ENCODE measurements at regions not wholly inside any gene's neighbourhood (a gene's known extent, or its start where the extent isn't known, plus 50 kb on each side); places are given as distances from the start of the nearest gene placed in this dataset.

- CTCF ChIA-PET: no interaction called here
- TF ChIP-seq ZFHX2 (tag by site-specific recombination; conservative IDR thresholded peaks at IDR 0.05) (no peak), KLF16 (tag by site-specific recombination; IDR thresholded peaks at IDR 0.05) (no peak), YY1 (tag by site-specific recombination; IDR thresholded peaks at IDR 0.05) (no peak), ZNF341 (tag by site-specific recombination; IDR thresholded peaks at IDR 0.05; ENCODE audit: low read depth) (no peak), ZNF2 (tag by site-specific recombination; IDR thresholded peaks at IDR 0.05) (no peak), HOXD13 (CRISPR knock-in tag; IDR thresholded peaks at IDR 0.05; ENCODE audit: borderline replicate concordance) (no peak)
- Histone ChIP-seq H3K27ac (ENCODE audit: extremely low read depth, low read depth, low read length) (no peak overlapping the region), H3K9me3 (ENCODE audit: control insufficient read depth, insufficient read depth, low read depth, low read length) (no peaks in the 10 kb centered on the region), H3K36me3 (ENCODE audit: control insufficient read depth in 2 of 2, insufficient read depth in 1 of 2, low read length in 2 of 2) (no peaks in the 10 kb centered on the region), H3K4me3 (ENCODE audit: low read depth, low read length) (no peak overlapping the region), H3K4me1 (ENCODE audit: control insufficient read depth, insufficient read depth, low read length) (no peaks in the 10 kb centered on the region)
- POLR2A ChIA-PET: no interaction called here
These were observed 181.1 kb downstream of the SLC15A5 start for GRCh38 chr12:16096273-16096849.

GRCh38 chr12:16095531-16096110 is 181.9 kb downstream of the SLC15A5 start:
- TF ChIP-seq ZNF324 (tag by site-specific recombination; IDR thresholded peaks at IDR 0.05) (no peak), ZNF311 (tag by site-specific recombination; IDR thresholded peaks at IDR 0.05; ENCODE audit: borderline replicate concordance) (no peak), ZNF544 (tag by site-specific recombination; IDR thresholded peaks at IDR 0.05) (no peak)
- Histone ChIP-seq H3K36me3 (ENCODE audit: control insufficient read depth in 2 of 2, insufficient read depth in 1 of 2, low read length in 2 of 2) (no peaks in the 10 kb centered on the region), H3K4me1 (ENCODE audit: control insufficient read depth, insufficient read depth, low read length) (no peaks in the 10 kb centered on the region), H3K9me3 (ENCODE audit: control insufficient read depth, insufficient read depth, low read depth, low read length) (no peaks in the 10 kb centered on the region), H3K27ac (ENCODE audit: extremely low read depth, low read depth, low read length) (no peak overlapping the region), H3K4me3 (ENCODE audit: low read depth, low read length) (no peak overlapping the region)
- CTCF ChIA-PET: no interaction called here
- POLR2A ChIA-PET: no interaction called here

GRCh38 chr12:16094437-16094836 is 183.0 kb downstream of the SLC15A5 start:
- no peaks in the 10 kb centered on the region for H3K36me3 ChIP-seq (ENCODE audit: control insufficient read depth in 2 of 2, insufficient read depth in 1 of 2, low read length in 2 of 2)
- H3K9me3 ChIP-seq (ENCODE audit: control insufficient read depth, insufficient read depth, low read depth, low read length): no peaks in the 10 kb centered on the region
- TF ChIP-seq ZNF791 (tag by site-specific recombination; IDR thresholded peaks at IDR 0.05): no peak
- no peak overlapping the region for H3K4me3 ChIP-seq (ENCODE audit: low read depth, low read length)
- ChIA-PET CTCF (interaction anchor here (0.9 kb wide), 1 partner anchor 18 kb away, joined by 5 read pairs; no protein-coding TSS in a partner anchor), POLR2A (no interaction called here)
- no peak overlapping the region for H3K27ac ChIP-seq (ENCODE audit: extremely low read depth, low read depth, low read length)
- no peaks in the 10 kb centered on the region for H3K4me1 ChIP-seq (ENCODE audit: control insufficient read depth, insufficient read depth, low read length)

DNA sequence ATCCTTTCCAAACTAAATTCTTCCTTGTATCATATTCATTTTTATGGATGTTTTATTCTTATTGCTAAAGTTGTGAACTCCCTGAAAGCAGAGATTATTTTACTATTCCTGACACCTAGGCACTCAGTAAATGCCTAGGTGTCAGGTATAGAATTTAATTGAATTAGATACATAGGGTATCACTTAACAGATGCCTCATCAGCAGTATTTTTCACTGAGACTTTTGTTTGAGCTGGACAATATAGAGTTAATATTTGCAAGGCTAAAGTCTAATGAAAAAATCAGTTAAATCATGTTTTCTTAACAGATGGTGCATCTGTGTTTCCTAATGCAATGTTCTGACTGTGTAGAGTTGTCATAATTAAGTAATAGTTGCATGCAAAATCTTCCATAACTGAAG is 182.7 kb downstream of the DERA start:
- Histone ChIP-seq H3K9me3 (ENCODE audit: control insufficient read depth, insufficient read depth, low read depth, low read length) (no peaks in the 10 kb centered on the region), H3K27ac (ENCODE audit: extremely low read depth, low read depth, low read length) (no peak overlapping the region), H3K36me3 (ENCODE audit: control insufficient read depth in 2 of 2, insufficient read depth in 1 of 2, low read length in 2 of 2) (no peaks in the 10 kb centered on the region), H3K4me1 (ENCODE audit: control insufficient read depth, insufficient read depth, low read length) (no peaks in the 10 kb centered on the region), H3K4me3 (ENCODE audit: low read depth, low read length) (no peak overlapping the region)
- no peak for TF ChIP-seq ZNF48 (tag by site-specific recombination; IDR thresholded peaks at IDR 0.05)
- no peak for TF ChIP-seq ZNF621 (tag by site-specific recombination; IDR thresholded peaks at IDR 0.05)
- TF ChIP-seq ZNF292 (tag by site-specific recombination; IDR thresholded peaks at IDR 0.05; ENCODE audit: borderline replicate concordance, low read depth): no peak
- TF ChIP-seq ZNF2 (tag by site-specific recombination; IDR thresholded peaks at IDR 0.05): no peak
- TF ChIP-seq GLI4 (tag by site-specific recombination; IDR thresholded peaks at IDR 0.05): no peak
- CTCF ChIA-PET: no interaction called here
- POLR2A ChIA-PET: no interaction called here

- H3K4me3 ChIP-seq (ENCODE audit: low read depth, low read length): no peak overlapping the region
- ChIA-PET POLR2A (no interaction called here), CTCF (no interaction called here)
- H3K27ac ChIP-seq (ENCODE audit: extremely low read depth, low read depth, low read length): no peak overlapping the region
- H3K36me3 ChIP-seq (ENCODE audit: control insufficient read depth in 2 of 2, insufficient read depth in 1 of 2, low read length in 2 of 2): no peaks in the 10 kb centered on the region
- no peaks in the 10 kb centered on the region for H3K9me3 ChIP-seq (ENCODE audit: control insufficient read depth, insufficient read depth, low read depth, low read length)
- TF ChIP-seq ZNF660 (tag by site-specific recombination; IDR thresholded peaks at IDR 0.05) (no peak), ZNF529 (tag by site-specific recombination; IDR thresholded peaks at IDR 0.05; ENCODE audit: insufficient replicate concordance) (no peak)
- TF ChIP-seq, protein P1, sequence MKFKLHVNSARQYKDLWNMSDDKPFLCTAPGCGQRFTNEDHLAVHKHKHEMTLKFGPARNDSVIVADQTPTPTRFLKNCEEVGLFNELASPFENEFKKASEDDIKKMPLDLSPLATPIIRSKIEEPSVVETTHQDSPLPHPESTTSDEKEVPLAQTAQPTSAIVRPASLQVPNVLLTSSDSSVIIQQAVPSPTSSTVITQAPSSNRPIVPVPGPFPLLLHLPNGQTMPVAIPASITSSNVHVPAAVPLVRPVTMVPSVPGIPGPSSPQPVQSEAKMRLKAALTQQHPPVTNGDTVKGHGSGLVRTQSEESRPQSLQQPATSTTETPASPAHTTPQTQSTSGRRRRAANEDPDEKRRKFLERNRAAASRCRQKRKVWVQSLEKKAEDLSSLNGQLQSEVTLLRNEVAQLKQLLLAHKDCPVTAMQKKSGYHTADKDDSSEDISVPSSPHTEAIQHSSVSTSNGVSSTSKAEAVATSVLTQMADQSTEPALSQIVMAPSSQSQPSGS (tag by site-specific recombination; IDR thresholded peaks at IDR 0.05; ENCODE audit: low read depth): peak; percentile 87
- TF ChIP-seq, protein P2, sequence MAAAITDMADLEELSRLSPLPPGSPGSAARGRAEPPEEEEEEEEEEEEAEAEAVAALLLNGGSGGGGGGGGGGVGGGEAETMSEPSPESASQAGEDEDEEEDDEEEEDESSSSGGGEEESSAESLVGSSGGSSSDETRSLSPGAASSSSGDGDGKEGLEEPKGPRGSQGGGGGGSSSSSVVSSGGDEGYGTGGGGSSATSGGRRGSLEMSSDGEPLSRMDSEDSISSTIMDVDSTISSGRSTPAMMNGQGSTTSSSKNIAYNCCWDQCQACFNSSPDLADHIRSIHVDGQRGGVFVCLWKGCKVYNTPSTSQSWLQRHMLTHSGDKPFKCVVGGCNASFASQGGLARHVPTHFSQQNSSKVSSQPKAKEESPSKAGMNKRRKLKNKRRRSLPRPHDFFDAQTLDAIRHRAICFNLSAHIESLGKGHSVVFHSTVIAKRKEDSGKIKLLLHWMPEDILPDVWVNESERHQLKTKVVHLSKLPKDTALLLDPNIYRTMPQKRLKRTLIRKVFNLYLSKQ (tag by site-specific recombination; IDR thresholded peaks at IDR 0.05; ENCODE audit: borderline replicate concordance): no peak
- no peaks in the 10 kb centered on the region for H3K4me1 ChIP-seq (ENCODE audit: control insufficient read depth, insufficient read depth, low read length)
These were observed 179.8 kb downstream of the DERA start for GRCh38 chr12:16090974-16091373.

Data from HEK293 (cell line).